Muscle layer of colon (tissue), 2 donors: ENCODE measurements at regions not wholly inside any gene's neighbourhood (a gene's known extent, or its start where the extent isn't known, plus 50 kb on each side); places are given as distances from the start of the nearest gene placed in this dataset.
"Not testable (repeated sequence)": the region's sequence is repeated elsewhere in the genome, so short reads cannot be mapped to it uniquely, and the experiment has no call there.

ENCODE experiments used
- H3K27ac ChIP-seq: one replicate; pipeline ENCODE4 v1.7.0; 2013; ENCODE audit warnings: low read depth, mild to moderate bottlenecking, low read length, moderate library complexity
- H3K27me3 ChIP-seq, 2 donors: one replicate each; pipeline ENCODE4 v1.7.0; 2013; ENCODE audit warnings: low read length in 2 of 2, mild to moderate bottlenecking in 2 of 2; ENCODE audit not compliant: insufficient read depth in 2 of 2, control insufficient read depth in 1 of 2
- H3K36me3 ChIP-seq: one replicate; pipeline ENCODE4 v1.7.0; 2013; ENCODE audit warnings: mild to moderate bottlenecking, low read length; ENCODE audit not compliant: insufficient read depth
- H3K4me1 ChIP-seq: one replicate; pipeline ENCODE4 v1.7.0; 2013; ENCODE audit warnings: mild to moderate bottlenecking, low read length; ENCODE audit not compliant: insufficient read depth
- H3K4me3 ChIP-seq, 2 donors: one replicate each; pipeline ENCODE4 v1.7.0; 2013; ENCODE audit warnings: low read length in 2 of 2, low read depth in 1 of 2, mild to moderate bottlenecking in 1 of 2, moderate library complexity in 1 of 2
- H3K9ac ChIP-seq: one replicate; pipeline ENCODE4 v1.7.0; 2013; ENCODE audit warnings: low read length
- H3K9me3 ChIP-seq: one replicate; pipeline ENCODE4 v1.7.0; 2013; ENCODE audit warnings: mild to moderate bottlenecking, low read length
- donor health status: abdominal sarcoma.
- donor health status: Adenocarcinoma of cecum.

DNA sequence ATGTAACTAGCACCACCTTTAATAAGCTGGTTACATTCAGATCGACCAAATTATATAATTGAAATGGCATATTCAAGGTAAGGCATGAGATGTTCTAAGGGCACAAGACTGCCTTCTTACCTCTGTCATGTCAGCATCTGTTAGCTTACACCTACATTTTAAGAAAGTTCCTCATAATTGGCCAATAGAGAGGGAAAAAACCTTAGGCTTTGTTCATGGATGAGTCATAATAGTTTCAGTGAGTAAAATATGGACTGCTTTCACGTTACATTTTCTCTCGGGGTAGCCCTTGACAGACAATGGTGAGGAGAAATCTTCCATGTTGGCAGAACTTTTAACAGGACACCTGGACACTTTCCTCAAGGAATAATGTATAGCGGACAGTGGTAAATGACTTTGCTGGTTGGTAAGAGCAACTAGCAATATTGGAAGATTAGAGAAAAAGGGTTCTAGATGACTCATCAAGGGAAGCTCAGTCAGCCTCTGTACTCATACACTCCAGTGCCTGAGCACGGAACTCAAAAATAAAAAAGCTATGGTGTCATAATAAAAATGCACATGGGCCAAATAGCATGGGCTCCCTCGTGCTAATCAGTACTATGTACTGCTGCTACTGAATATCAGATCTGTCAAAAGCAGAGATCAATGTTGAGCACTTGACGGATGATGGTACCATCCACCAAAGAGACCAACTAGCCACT, 206.4 kb upstream of the GJE1 start:
- not testable (repeated sequence) for H3K27me3 ChIP-seq, H3K9ac ChIP-seq, H3K36me3 ChIP-seq, H3K9me3 ChIP-seq, H3K4me1 ChIP-seq, H3K27ac ChIP-seq, H3K4me3 ChIP-seq

DNA sequence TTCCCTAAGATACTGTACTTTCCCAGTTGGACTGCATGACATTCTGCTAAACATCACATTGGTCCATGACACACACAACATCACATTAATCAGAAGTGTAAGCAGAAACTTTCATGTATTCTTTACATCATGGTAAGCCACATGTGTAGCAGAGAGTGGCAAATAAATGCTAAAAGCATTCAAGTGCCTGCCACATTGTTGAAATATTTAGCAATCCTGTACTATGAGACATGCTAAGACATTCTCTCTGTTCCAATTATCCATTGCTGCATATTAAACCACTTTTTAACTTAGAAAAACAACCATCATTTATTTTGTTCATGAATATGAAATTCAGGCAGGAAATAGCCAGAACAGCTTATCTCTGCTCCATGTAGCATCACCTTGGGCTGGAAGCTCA, 207.7 kb upstream of the GJE1 start:
- no peaks in the 10 kb centered on the region for H3K4me1 ChIP-seq
- no peak overlapping the region for H3K4me3 ChIP-seq
- H3K36me3 ChIP-seq: no peaks in the 10 kb centered on the region
- H3K27ac ChIP-seq: no peak overlapping the region
- H3K27me3 ChIP-seq: no peaks in the 10 kb centered on the region
- no peaks in the 10 kb centered on the region for H3K9me3 ChIP-seq
- no peak overlapping the region for H3K9ac ChIP-seq

DNA sequence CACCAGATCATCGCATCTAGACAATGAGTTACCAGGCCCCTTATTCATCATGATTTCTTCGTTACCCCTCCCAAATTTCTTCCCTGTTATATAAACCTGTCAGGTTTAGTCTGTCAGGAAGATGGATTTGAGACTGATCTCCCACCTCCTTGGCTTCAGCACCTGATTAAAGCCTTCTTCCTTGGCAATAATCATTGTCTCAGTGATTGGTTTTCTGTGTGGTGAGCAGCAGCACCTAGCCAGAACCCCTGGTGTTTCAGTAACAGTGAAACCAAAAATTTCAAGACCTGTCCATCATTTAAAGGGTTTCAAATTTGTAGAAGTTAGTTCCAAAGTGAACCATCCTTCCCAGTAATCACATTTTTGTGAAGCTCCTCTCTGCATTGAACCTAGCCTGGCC, 209.8 kb upstream of the GJE1 start:
- H3K36me3 ChIP-seq: no peaks in the 10 kb centered on the region
- no peaks in the 10 kb centered on the region for H3K27me3 ChIP-seq
- H3K4me1 ChIP-seq: no peaks in the 10 kb centered on the region
- H3K27ac ChIP-seq: no peak overlapping the region
- H3K4me3 ChIP-seq: no peak overlapping the region
- H3K9me3 ChIP-seq: no peaks in the 10 kb centered on the region
- no peak overlapping the region for H3K9ac ChIP-seq

- not testable (repeated sequence) for H3K9me3 ChIP-seq, H3K36me3 ChIP-seq, H3K4me1 ChIP-seq, H3K4me3 ChIP-seq, H3K9ac ChIP-seq, H3K27me3 ChIP-seq, H3K27ac ChIP-seq
Measured at GRCh38 chr6:141916682-141917505, 215.8 kb upstream of the GJE1 start.

GRCh38 chr6:141914646-141915045, 218.1 kb upstream of the GJE1 start:
- Histone ChIP-seq H3K27ac (no peak overlapping the region), H3K9me3 (no peaks in the 10 kb centered on the region), H3K9ac (no peak overlapping the region), H3K4me3 (no peak overlapping the region), H3K4me1 (no peaks in the 10 kb centered on the region), H3K36me3 (no peaks in the 10 kb centered on the region), H3K27me3 (no peaks in the 10 kb centered on the region)

- H3K4me3 ChIP-seq: no peak overlapping the region
- no peak overlapping the region for H3K27ac ChIP-seq
- H3K9me3 ChIP-seq: no peaks in the 10 kb centered on the region
- no peaks in the 10 kb centered on the region for H3K27me3 ChIP-seq
- H3K36me3 ChIP-seq: no peaks in the 10 kb centered on the region
- H3K9ac ChIP-seq: no peak overlapping the region
- no peaks in the 10 kb centered on the region for H3K4me1 ChIP-seq
Measured at GRCh38 chr6:141906569-141907080, 226.1 kb upstream of the GJE1 start.

- no peaks in the 10 kb centered on the region for H3K36me3 ChIP-seq
- H3K4me3 ChIP-seq: no peak overlapping the region
- H3K27ac ChIP-seq: no peak overlapping the region
- no peaks in the 10 kb centered on the region for H3K27me3 ChIP-seq
- H3K9me3 ChIP-seq: no peaks in the 10 kb centered on the region
- H3K9ac ChIP-seq: no peak overlapping the region
- H3K4me1 ChIP-seq: no peaks in the 10 kb centered on the region
Measured at GRCh38 chr6:141890661-141891060, 242.1 kb upstream of the GJE1 start.

GRCh38 chr6:141884850-141885249, 247.9 kb upstream of the GJE1 start:
- Histone ChIP-seq H3K4me3 (no peak overlapping the region), H3K4me1 (no peaks in the 10 kb centered on the region), H3K9ac (no peak overlapping the region), H3K9me3 (no peaks in the 10 kb centered on the region), H3K36me3 (no peaks in the 10 kb centered on the region), H3K27ac (no peak overlapping the region), H3K27me3 (no peaks in the 10 kb centered on the region)

DNA sequence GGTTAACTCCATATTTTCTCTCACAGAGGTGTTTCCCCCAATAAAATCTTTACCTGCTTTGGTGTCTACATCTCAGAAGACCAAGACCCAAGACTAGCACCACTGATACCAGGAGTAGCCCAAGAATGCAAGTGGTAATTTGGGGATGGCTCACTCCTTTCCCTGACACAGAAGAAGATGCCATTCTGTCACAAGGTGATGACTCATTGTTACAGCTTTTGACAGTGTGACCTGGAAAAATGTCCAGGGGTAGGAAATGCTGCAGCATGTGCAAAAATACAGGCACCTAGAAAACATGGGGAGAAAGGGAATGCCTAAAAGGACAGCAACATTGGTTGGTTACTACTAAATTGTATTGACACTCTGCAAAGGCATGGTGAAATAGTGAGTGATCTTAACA, 254.0 kb upstream of the GJE1 start:
- Histone ChIP-seq H3K4me1 (no peaks in the 10 kb centered on the region), H3K9ac (no peak overlapping the region), H3K36me3 (no peaks in the 10 kb centered on the region), H3K9me3 (no peaks in the 10 kb centered on the region), H3K27me3 (no peaks in the 10 kb centered on the region), H3K27ac (no peak overlapping the region), H3K4me3 (no peak overlapping the region)

DNA sequence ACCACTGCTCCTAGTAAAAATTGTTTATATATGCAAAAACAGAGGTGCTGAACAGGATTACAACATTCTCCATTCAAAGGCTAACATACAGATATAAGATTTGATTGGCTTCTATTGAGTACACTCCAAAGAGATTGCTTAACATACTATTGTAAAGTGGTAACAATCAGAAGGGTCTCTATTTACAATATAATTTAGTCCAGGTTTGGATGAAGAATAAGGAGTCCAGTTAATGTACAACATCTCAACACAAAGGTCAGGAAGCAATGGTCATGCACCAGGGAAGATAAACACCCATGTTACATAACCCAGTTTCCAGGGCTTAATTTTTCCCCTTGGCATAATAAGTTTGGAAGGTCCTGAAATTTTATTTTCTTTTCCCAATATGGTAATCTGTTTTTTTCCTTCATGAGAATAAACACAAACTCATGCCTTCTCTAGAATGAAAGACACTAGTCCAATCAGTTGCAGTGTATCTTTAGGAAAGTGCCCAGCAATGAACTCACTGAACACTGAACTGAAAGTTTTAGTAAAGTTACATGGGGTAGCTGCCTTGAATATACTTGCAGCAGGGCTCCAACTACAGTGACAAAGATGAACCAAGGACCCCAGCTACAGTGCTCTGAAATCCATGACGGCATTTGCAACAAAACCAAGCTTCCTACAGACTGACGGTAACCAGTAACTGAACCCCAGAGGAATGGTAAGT, 255.3 kb upstream of the GJE1 start:
- Histone ChIP-seq H3K9ac (no peak overlapping the region), H3K9me3 (no peaks in the 10 kb centered on the region), H3K27ac (no peak overlapping the region), H3K36me3 (no peaks in the 10 kb centered on the region), H3K27me3 (no peaks in the 10 kb centered on the region), H3K4me3 (no peak overlapping the region), H3K4me1 (no peaks in the 10 kb centered on the region)

- Histone ChIP-seq H3K36me3 (no peaks in the 10 kb centered on the region), H3K27ac (no peak overlapping the region), H3K4me1 (no peaks in the 10 kb centered on the region), H3K27me3 (no peaks in the 10 kb centered on the region), H3K9ac (no peak overlapping the region), H3K9me3 (no peaks in the 10 kb centered on the region), H3K4me3 (no peak overlapping the region)
Measured at GRCh38 chr6:141874930-141875602, 257.7 kb upstream of the GJE1 start.
